Hindlimb muscle (tissue), 1 donor: ENCODE measurements at regions not wholly inside any gene's neighbourhood (a gene's known extent, or its start where the extent isn't known, plus 50 kb on each side); places are given as distances from the start of the nearest gene placed in this dataset.

ENCODE experiments used
- DNase-seq: peaks from one replicate; pipeline ENCODE4 v3.0.0-alpha.2; 2013

DNA sequence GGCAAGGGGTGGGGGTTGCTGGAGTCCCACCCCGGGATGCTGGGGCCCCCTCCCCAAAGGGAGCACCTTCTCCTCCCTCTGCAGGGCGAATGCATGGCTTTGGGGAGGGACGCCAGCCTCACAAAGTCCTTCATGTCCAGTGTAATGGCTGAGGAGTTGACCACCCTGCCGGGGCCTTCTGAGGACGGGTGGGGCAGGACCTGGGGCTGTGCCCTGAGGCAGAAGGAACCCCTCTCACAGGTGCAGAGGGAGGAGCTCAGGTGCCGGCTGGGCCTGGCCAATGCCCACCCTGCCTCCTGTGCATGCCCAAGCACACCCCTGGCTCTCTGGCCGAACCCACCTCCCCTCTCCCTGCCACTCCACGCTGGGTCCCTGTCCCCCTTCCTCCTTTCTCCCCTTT is 64.3 kb upstream of the RNU6ATAC start:
- no peak for DNase-seq

DNA sequence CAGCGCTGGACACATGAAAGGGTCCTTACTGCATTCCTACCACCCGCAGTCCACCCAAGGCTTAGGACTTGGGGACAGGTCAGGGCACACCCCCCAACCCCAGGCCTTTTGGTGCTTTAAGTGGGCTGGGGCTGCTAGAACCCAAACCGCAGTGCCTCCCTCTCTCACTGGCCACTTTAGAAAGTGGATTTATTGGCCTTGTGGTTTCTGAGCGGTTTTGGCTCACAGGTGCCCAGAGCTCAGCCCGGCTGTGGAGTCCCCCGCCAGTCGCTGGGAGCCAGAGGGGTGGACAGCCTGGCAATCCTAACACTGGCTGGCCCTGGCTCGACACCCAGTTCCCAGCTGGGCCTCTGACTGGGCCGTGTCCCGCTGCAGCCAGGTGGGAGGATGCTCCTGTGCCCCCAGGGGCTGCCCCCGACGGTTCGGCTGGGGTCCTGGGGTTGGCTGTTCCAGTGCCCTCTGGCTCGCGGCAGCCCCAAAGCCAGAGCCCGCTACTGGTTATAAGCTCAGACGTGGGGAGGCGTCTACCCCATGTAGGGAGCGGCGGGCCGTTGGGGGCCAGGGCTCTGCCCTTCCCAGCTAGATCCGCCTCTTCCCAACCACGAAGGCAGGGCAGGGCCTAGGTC is 65.2 kb upstream of the RNU6ATAC start:
- DNase-seq, result no peak

DNA sequence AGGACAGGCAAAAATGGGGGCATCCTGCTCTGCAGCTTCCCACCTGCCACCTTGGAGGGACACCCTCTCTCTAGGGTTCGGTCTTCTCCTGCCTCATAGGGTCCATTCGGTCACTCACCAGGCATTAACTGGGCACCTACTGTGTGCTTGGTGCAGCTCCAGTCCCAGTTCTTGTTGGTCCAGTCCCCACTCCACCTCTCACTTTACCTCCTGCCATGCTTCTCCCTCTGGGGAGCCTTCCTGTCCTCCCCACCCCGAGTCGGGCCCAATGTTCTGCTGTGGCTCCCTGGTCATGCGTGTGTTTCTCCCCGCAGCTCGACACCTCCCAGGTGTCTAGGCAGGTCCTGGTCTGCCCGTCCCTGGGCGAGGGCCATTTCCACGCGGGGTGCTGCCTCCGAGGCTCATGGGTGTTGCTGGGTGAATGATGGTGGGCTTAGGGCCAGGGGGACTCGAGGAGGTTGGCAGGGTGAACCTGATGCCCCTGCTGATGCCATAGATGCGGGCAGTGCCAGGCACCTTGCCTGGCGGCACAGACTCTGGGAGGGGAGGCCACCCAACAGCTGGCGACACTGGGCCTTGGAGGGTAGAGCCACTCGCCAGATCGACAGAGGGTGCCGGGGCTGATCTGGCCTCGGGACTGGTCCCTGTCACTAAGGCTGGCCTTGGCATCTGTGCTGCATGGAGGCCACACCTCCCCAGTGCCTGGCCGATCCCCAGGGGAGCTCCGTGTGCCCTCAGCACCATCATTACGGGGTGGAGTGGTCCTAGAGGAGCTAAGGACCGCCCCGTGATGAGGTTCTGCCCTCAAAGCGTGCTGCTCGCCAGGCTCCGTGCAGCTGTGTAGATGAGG is 66.0 kb upstream of the RNU6ATAC start:
- no peak for DNase-seq

DNA sequence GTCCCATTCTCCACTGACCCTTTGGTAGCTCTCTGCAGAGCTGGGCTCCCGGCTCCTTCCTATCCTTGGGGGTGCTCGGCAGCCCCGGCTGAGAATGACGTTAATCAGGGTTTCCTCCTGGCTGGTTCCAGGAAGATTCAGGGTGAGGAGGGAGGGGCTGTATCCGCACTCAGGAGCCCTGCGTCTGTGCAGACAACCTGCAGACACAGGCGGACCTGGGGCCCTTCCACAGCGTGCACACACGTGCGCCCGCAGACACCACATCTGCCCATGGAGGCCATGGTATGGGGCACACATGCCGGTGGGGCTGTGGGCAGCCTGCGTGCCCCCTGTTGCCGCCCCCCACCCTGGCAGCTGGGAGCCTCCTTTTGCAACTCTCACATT is 66.6 kb upstream of the RNU6ATAC start:
- DNase-seq, result no peak

DNA sequence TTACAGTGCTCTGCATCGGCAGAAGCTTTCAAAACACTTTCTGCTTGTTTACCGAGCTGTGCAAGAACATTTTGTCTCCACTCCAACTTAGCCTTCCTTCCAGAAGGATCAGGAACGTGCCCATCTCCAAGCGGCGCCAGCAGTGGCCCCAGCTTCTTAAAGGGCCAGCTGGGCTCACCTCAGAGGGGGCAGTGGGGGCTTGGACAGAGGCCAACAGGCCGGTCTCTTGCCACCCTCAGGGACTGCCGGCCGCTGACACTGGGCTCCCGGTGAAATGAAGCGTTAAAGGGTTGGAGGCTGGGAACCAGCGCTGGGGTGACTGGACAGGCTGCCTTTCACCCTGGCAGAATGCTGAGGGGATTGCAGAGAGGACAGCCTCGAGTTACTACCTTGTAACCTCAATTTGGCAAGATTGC is 67.0 kb upstream of the RNU6ATAC start:
- no peak for DNase-seq

DNA sequence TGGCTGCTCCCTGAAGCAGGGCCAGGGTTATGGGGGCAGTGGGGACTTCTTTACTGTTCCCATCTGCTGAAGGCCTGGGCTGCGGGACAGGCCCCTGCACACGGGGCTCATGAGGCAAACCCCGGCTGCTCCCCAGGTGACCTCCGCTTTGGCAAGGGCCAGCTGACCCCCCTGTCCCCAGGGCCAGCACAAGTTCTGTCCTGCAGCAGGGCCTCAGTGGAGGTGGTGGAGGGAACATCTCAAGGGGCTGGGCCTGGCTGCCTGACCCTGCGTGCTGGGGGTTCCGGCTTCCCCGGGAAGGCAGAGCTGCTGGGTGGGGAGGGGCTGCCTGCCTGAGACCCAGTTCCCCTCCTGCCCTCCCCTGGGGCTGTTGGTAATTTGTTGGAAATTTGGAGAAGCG is 67.4 kb upstream of the RNU6ATAC start:
- no peak for DNase-seq

DNA sequence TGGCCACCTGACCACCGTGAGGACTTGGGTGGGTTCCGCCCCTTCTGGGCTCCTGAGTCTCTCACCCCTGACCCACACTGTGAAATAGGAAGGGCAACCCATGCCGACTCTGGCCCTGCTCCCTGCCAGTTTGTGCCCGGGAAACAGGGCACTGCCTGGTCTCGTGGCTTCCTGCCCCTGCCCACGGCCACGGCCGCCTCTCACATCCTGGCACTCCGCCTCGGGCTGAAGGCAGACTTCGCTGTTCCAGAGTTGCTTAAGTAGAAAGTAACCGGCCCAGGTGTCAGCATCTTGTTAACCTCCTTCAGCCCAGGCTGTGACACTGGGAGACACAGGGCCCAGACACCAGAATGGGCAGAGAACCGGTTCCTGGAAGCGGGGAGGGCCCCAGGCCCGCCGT is 68.7 kb upstream of the RNU6ATAC start:
- DNase-seq, result no peak

DNA sequence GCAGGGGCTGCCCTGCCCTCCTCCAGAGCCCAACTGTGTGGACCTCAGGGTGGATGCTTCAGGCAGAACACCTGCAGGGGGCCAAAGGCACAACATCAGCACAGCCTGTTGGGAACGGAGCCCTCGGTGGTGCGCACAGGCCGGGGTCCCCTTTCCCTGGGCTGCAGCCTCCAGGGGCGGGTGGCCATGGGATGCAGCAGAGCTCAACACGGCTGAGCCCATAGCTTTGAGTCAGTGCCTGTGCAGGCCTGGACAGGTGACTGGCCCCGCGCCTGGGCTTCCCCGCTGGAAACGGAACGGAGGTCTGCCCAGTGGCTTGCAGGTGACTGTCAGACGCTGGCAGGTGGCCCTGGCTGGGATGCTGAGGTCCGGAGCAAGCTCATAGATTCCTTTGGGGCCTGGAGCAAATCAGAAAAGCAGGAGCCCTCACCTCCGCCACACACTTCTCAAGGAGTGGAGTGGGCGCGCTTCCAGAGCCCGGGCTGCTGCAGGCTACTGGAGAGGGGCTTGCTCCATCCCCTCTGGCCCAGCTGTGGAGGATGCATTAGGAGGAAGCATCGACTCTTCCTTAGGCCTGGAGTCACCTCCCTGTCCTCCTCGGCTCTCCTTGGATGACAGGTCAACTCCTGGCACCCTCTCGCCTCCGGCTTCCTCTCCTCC is 69.8 kb upstream of the RNU6ATAC start:
- no peak for DNase-seq

DNA sequence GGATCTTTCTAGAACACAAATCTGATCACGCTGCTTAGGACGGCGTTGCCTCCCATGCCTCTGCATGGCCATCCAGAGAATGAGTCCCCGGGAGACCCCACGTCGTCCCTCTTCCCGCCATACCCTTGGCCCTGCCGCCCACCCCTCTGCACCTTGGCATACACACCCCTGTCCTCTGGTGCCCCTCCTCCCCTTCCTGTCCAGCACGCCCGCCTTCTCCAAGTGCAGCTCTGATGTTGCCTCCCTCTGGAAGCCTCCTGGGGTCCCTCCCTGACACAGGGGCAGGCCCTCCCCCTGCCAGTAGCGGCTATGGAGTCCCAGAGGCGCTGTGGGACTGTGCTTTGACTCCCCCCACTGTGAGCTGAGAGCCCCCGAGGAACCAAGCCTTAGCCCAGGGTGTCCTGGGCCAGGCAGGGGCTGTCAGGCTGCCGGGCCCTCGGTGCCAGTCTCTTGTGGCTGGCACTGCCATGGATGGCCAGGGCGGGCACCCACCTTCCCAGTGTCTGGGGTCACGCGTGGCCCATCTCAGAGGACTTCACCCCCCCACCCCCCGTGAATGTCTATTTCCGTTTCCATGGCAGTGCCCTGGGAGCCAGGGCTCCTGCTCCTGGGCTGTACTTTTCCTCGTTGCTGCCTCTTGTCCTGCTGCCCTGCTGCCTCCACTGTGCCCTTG is 70.5 kb upstream of the RNU6ATAC start:
- no peak for DNase-seq

DNA sequence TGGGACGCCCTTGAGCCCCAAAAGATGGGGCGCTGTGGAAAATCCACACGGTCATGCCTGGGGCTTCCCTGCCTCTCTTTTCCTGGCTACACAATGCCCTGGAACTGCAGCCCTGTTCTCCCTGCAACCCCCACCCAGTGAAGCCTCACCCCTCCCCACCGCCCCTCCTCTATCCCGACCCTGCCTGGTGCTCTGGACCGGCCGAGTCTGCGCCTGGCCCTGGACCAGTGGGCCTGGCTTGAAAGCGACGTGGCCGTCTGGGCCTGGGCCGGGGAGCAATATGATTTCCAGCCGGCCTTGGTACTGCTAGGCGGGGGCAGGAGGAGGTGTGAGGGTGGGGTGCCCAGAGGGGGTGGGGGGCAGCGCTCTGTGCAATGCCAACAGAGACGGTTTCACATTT is 71.0 kb upstream of the RNU6ATAC start:
- DNase-seq, result no peak

DNA sequence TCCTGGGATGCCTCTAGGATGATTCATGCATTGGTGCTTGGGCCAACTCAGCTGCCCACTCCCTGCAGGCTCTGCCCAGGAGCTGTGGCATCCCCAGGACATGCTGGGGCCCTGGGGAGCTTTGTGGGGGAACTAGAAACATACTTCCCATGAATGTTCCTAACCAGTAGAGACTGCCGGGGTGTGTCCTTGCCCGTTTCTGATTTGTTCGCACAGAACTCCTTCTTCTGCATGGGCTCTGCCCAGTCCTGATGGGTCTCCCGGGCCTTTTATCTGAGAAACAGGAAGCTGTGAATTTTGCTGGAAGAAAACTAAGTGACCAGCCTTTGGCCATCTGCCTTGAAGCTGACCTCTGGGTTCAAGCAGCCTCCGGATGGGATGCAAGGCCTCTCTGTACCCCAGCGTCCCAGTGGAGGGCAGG is 71.6 kb upstream of the RNU6ATAC start:
- DNase-seq, result no peak

DNA sequence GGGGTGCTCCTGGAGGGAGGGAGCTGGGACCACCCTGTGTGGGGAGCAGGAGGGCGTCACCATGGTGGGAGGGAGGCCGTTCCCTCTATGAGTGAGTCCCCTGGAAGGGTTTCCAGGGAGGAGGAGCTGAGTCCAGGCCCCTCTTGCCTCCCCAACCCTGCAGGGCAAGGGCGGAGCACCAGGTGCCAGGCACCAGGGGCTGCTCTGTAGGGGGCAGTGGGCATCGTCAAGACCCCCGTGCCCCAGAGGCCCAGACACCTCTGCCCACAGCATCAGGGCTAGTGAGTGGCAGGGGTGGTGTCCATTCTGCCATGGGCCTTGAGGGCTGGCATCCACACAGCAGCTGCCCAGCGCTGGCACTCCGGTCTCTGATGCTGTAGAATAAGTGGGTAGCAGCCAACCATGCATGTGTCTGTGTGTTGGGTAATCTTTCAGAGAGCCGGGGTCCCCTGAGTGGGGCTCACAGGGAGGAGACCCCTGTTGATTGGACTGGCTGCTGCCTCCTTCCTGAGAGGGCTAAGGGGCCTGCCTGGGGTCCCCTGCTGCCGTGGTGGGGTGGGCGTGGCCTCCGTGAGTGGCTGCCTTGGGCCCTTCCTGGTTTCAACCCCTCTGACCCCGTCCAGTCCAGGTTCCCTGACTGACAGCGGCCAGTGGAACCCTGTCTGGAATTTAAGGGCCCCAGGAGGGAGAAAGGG is 72.7 kb upstream of the RNU6ATAC start:
- no peak for DNase-seq

DNA sequence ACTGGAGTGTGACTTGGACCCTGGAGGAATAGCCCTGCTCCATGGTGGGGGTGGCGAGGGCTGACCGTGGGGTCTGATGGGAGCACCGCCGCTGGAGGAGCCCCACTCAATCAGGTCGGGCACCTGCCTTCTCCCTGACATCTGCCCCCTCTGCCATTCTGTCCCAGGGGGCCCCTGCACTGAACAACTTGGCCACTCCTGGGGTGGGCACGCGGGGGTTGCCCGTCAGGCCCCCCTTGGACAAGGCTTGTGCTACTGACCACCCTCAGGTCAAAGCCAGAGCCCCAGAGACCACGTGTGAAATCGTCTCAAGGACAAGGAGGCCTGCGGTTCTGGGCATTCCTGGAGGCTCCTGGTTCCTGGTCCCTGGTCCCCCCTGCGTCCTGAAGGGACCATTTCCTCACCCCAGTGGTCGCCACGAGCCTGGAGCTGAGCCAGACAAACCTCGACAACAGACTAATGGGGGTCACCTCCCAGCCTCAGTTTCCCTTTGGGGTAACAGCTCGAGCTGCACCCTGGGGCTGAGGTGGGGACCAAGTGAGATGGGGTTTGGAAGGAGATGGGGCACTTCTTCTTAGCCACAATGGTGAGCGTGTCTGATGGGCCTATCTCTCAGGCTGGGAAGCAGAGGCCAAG is 73.4 kb upstream of the RNU6ATAC start:
- DNase-seq, result no peak

DNA sequence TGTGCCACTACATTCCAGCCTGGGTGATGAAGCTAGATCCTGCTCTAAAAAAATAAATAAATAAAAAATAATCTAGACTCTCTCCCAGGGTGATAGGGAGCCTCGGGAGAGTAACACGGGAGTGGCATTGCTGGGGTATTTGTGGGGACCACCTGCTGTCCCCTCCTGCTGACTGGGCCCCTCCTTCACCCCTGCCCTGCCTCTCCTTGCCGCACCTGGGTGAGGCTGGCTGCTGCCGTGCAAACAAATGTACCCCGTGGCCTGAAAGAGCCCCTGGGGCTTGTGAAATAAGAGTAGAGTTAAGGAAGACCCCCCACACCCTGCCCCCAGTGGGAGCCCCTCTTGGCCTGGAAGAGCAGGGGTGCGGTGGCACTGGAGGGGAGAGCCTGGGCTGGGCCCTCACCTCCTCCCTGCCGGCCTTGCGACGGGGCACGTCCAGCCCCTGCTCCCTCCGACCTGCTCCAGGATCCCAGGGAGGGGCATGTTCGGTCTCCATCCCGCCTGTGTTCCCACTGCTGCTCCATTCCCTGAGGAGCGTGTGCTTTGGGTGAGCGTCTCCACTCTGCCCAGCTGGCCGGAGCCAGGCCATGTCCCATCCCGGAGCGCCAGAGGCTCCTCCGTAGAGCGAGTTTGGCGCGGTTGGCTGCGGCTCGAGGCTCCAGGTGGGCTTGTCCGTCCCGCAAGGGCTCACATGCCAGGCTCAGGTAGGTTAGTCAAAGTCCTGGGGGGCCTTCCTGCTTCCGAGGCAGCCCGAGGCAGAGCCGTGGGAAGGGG is 75.0 kb upstream of the RNU6ATAC start:
- no peak for DNase-seq

DNA sequence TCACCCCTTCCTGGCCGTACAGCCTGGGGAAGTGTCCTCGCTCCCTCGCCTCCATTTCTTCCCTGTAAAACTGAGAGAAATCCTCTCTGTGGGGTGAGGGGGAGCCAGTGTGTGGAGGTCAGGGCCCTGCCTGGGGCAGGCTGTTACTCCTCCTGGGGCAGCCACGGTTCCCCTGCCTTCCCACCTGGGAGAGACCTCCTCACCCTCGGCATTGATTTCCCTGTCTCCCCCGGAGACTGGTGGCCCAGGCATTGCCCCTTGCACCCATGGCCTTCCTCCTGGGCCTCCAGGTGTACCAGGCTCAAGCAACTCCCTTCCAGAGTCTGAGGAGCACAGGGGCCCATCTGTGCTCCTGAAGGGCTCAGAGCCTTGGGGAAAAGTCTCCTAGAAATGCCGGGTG is 75.6 kb upstream of the RNU6ATAC start:
- DNase-seq, result no peak

DNA sequence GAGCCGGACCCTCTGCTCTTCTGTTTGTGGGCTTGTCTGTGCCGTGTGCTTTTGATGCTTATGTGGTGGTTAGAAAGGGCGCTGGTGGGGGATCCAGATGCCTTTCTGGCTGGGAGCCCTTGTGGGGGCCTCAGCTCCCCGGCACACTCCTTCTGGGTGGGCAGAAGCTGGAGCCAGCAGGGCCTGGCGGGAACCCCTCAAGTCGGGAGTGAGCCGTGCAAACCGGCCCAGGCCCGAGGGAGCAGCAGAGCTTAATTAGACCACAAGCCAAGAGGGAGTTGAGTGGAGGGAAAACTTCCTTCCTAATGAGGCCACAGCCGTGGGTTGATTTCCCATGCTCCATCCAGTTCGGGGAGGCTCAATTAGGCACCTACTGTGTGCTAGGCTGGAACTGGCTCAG is 76.0 kb upstream of the RNU6ATAC start:
- DNase-seq, result no peak

DNA sequence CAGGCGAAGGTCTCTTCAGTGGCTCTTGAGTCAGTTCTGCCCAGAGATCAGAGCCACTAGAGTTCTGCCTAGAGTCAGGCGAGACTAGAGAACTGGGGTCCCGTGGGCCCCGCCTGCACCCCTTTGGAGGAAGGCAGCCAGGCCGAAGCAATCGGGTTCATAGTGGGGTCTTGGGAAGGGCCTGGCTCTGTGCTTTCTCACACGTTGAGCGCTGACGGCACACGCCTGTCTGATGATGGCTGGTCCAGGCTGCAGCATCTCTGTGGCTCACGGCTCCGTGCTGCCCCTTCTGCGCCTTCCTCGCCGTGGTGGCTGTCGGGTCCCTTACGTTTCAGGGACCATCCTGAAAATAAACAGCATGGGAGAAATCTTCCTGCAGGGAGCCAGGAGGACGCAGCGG is 78.3 kb upstream of the RNU6ATAC start:
- DNase-seq, result no peak

DNA sequence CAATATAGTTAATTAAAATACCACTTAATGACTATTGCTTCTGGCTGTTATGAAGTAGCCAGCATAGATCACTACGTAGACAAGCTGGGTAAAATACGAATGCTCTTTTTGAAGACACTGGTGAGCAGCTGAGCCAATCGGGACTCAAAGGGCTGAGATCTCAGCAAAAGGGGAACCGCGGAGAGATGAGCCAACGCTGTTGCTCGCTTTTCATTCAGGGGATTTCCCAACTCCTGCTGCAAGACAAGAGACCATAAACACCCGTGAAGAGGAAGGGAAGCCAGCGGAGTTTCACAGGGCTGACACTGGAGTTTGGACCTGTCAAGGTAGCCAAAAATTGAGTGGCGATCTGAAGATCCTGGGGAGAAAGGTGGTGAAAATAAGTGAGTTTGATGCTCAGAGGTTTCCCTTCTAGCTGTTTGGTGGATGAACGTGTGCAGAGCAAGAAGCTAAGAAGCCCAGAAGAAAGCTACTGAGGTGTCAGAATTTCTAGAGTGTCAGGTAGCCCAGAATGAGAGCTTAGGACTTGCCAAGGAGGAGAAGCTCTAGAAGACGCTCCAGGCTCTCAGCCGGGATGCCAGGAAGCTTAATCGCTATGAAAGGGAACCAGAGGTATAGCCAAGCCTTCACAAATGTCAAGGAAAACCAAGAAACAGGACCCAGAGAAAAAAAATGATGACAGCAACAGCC is 79.6 kb upstream of the RNU6ATAC start:
- peak; percentile 51 for DNase-seq

DNA sequence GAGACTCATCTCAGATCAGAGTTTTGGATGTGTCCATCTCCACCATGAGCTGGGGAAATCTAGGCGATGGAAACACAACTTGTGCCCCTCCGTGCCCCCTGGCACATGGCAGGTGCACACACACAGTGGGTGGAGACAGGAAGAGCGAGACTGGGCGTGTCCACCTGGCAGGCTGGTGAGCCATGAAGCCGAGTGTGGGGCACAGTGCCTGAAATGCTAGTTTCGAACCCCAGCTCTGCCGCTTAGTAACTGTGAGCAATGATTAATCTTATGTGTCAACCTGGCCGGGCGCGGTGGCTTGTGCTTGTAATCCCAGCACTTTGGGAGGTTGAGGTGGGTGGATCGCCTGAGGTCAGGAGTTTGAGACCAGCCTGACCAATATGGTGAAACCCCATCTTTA is 80.8 kb upstream of the RNU6ATAC start:
- DNase-seq, result no peak

DNA sequence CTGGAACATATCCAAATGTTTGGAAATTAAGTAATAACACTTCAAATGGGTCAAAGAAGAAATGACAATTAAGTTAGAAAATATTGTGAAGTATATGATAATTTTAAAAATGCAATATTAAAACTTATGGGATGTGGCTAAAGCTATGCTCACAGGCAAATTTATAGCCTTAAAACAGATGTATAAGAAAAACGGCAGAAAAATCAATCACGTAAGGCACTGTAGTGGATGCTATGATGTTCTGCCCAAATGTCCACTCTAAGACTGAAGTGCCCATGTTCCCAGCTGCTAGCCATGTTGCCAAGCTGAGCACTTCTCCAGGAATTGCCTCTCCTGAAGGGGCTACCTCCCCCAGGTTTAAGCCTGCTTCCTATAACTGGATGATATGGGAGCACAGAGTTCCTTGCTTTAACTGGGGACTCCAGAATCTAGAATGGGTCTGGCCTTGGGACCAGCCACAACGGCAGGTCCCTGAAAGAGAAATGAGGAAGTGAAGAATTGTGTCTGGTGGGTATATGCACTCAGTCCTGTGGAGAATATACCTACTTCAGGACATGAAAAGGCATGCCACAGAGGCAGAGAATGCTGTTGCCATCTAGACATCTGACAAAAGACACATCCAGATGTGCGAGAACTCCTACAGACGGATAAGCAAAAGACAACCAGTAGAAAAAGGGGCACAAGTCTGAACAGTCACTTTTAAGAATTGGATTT is 78.2 kb upstream of the RXRA start:
- no peak for DNase-seq
